ENCODE measurements at regions not wholly inside any gene's neighbourhood (a gene's known extent, or its start where the extent isn't known, plus 50 kb on each side); places are given as distances from the start of the nearest gene placed in this dataset.

- Histone ChIP-seq H3K14ac (replicated peaks; ENCODE audit: low read depth, low read length) (no peak overlapping the region), H2AFZ (replicated peaks; ENCODE audit: low read length, poor library complexity) (no peak overlapping the region), H3K18ac (ENCODE audit: low read depth, low read length) (no peak overlapping the region), H2BK120ac (ENCODE audit: low read depth, low read length) (no peak overlapping the region), H3K23ac (ENCODE audit: low read depth, low read length) (no peak overlapping the region), H3K9me1 (ENCODE audit: insufficient read depth, low read length) (no peaks in the 10 kb centered on the region), H4K5ac (ENCODE audit: low read depth, low read length) (no peak overlapping the region), H4K8ac (ENCODE audit: low read depth in 2 of 2, low read length in 2 of 2) (no peak overlapping the region), H4K91ac (ENCODE audit: insufficient read depth, low read depth, low read length) (no peak overlapping the region), H3K27ac (ENCODE audit: insufficient read depth, low read length) (no peak overlapping the region), H3K79me1 (ENCODE audit: low read depth in 1 of 2, low read length in 2 of 2) (no peaks in the 10 kb centered on the region), H2BK5ac (ENCODE audit: low read depth, low read length, poor library complexity, severe bottlenecking) (no peak overlapping the region), H2BK15ac (ENCODE audit: low read depth, low read length) (no peak overlapping the region), H2AK5ac (ENCODE audit: low read depth, low read length) (no peak overlapping the region), H3K56ac (ENCODE audit: extremely low read depth, insufficient read depth, low read length) (no peak overlapping the region), H4K20me1 (ENCODE audit: insufficient read depth, low read length) (no peaks in the 10 kb centered on the region), H2BK20ac (ENCODE audit: low read depth, low read length) (no peak overlapping the region; the same call in 1 of the 2 replicates), H3K36me3 (ENCODE audit: control insufficient read depth, insufficient read depth, low read length) (no peaks in the 10 kb centered on the region), H3K4me1 (ENCODE audit: control insufficient read depth, insufficient read depth, low read length) (peaks cover 2% of the 10 kb centered on the region; the same call in 1 of the 2 replicates), H3K27me3 (ENCODE audit: control insufficient read depth, insufficient read depth, low read length) (no peaks in the 10 kb centered on the region), H3K4me2 (ENCODE audit: low read depth, low read length) (no peak overlapping the region), H2AK9ac (replicated peaks; ENCODE audit: low read depth, low read length, poor library complexity) (no peak overlapping the region), H3K9ac (ENCODE audit: low read depth, low read length) (no peak overlapping the region), H3K4ac (ENCODE audit: low read depth, low read length) (peak overlapping the region; percentile 38; the same call in 1 of the 2 replicates), H3K4me3 (ENCODE audit: insufficient read depth, low read depth, low read length) (no peak overlapping the region), H3K9me3 (ENCODE audit: control insufficient read depth, insufficient read depth, low read length) (no peaks in the 10 kb centered on the region)
- ATAC-seq (ENCODE audit: low read depth) (peak; percentile 37; the same call in 1 of the 2 replicates), DNase-seq (peak; percentile 40)
- no CpG with 5 or more reads among the region's 1 CpG for WGBS, 2 experiments (ENCODE audit: extremely low coverage in 2 of 2, insufficient read length in 1 of 2)
- ChIA-PET CTCF (no interaction called here), POLR2A (ENCODE audit: unreplicated experiment) (no interaction called here)
- intact Hi-C loops (cut with micrococcal nuclease), result no loop called here
- dilution Hi-C loops (cut with HindIII; ENCODE audit: low sequenced_read_pairs, unreplicated experiment), result no loop called here
- in situ Hi-C loops (cut with MboI; ENCODE audit: low sequenced_read_pairs), result no loop called here
- BruUV-seq (replicated peaks), result no TSS peak
- TF ChIP-seq MAZ (IDR thresholded peaks at IDR 0.05; ENCODE audit: borderline replicate concordance, low read depth, low read length), result no peak
- TF ChIP-seq MXI1 (IDR thresholded peaks at IDR 0.05; ENCODE audit: borderline replicate concordance, low read depth, low read length), result no peak
- no peak for TF ChIP-seq NFE2L2 (IDR thresholded peaks at IDR 0.05; ENCODE audit: low read depth, low read length)
- no peak for TF ChIP-seq SMC3 (IDR thresholded peaks at IDR 0.05; ENCODE audit: low read depth, low read length)
- TF ChIP-seq USF2 (IDR thresholded peaks at IDR 0.05; ENCODE audit: low read depth, low read length), result no peak
- no peak for TF ChIP-seq FOS (IDR thresholded peaks at IDR 0.05; ENCODE audit: low read depth, low read length)
- TF ChIP-seq CEBPB (IDR thresholded peaks at IDR 0.05; ENCODE audit: low read depth, low read length), result no peak
- no peak for TF ChIP-seq BHLHE40 (IDR thresholded peaks at IDR 0.05; ENCODE audit: low read depth, low read length)
- TF ChIP-seq RAD21 (IDR thresholded peaks at IDR 0.05; ENCODE audit: low read length), result no peak
- TF ChIP-seq RCOR1 (IDR thresholded peaks at IDR 0.05; ENCODE audit: insufficient replicate concordance, low read length), result no peak
- no peak for TF ChIP-seq POLR2A (IDR thresholded peaks at IDR 0.05; ENCODE audit: low read depth, low read length)
- no peak for TF ChIP-seq CHD1 (IDR thresholded peaks at IDR 0.05; ENCODE audit: low read depth, low read length)
Measured at GRCh38 chr2:67070826-67071225, 326.3 kb upstream of the ETAA1 start.

All from IMR-90 (cell line).